Esophagus squamous epithelium (tissue), 4 donors: ENCODE measurements at regions not wholly inside any gene's neighbourhood (a gene's known extent, or its start where the extent isn't known, plus 50 kb on each side); places are given as distances from the start of the nearest gene placed in this dataset.

Experiments used
- POLR2A ChIP-seq, 4 donors: fragments of 450-650 bp; IDR thresholded peaks; one replicate each; pipeline ENCODE4 v1.6.1; 2017; ENCODE audit warnings: antibody characterized with exemption in 4 of 4, mild to moderate bottlenecking in 4 of 4, moderate library complexity in 3 of 4
- TF ChIP-seq, protein P1 (sequence below), 6 experiments: fragments of 450-650 bp in 4 of 6; fragments of 200-600 bp in 2 of 6; sonication (generic) in 2 of 6; IDR thresholded peaks; one replicate each; pipeline ENCODE4 v1.5.1; 2016 to 2019; ENCODE audit warnings: antibody characterized with exemption in 6 of 6, mild to moderate bottlenecking in 4 of 6, moderate library complexity in 4 of 6

DNA sequence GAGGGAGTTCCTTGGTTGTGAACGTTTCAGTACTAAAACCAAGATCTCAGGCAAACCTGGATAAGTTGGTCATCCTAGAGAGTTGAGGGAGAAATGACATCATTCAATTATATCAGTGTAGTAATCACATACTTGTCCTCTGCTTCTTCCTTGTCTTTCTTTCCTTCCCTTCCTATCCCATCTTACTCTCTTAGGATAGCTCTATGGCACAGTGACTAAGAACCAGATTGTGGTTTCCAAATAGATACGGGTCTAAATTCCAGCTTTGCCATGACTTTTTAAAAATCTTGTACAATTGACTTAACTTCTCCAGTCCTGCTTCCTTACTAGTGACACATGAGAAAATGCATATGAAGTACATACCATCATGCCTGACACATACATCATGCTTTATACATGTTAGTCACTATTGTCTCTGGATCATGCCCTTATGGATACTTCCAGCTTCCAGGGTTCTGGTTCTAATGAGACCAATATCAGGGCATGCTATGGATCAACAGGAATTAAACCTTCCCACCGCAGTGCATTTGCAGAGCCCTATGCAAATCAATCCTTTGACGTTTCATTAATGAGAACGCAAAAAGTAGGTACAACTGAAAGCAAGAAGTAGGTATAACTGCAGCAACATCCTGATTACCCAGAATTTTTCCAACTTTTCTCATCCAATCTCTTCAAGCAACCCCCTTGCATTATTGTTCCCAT is 168.0 kb upstream of the KLF7 start:
- no peak for TF ChIP-seq POLR2A (IDR thresholded peaks at IDR 0.05)
- TF ChIP-seq, protein P1, sequence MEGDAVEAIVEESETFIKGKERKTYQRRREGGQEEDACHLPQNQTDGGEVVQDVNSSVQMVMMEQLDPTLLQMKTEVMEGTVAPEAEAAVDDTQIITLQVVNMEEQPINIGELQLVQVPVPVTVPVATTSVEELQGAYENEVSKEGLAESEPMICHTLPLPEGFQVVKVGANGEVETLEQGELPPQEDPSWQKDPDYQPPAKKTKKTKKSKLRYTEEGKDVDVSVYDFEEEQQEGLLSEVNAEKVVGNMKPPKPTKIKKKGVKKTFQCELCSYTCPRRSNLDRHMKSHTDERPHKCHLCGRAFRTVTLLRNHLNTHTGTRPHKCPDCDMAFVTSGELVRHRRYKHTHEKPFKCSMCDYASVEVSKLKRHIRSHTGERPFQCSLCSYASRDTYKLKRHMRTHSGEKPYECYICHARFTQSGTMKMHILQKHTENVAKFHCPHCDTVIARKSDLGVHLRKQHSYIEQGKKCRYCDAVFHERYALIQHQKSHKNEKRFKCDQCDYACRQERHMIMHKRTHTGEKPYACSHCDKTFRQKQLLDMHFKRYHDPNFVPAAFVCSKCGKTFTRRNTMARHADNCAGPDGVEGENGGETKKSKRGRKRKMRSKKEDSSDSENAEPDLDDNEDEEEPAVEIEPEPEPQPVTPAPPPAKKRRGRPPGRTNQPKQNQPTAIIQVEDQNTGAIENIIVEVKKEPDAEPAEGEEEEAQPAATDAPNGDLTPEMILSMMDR (IDR thresholded peaks at IDR 0.05) = no peak
